ENCODE measurements at regions not wholly inside any gene's neighbourhood (a gene's known extent, or its start where the extent isn't known, plus 50 kb on each side); places are given as distances from the start of the nearest gene placed in this dataset.

DNA sequence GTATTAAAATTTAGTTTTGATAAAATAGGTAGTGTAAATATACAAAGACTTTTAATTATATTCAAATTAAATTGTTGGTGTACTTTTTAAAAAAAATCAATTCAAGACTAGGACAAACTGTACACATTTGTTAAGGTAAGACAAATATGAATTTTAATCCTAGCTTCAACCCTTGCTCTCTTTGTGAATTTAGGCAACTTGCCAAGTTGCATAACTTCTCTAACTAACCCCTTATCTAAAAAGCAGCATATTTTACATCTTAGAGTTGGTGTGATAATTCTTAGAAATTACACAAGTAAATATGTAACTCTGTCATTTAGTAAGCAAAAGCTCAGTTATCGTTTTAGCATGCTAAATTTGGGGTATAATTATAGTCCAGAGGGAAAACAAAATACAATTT is 78.1 kb upstream of the FSTL5 start:
- no TSS peak for BruUV-seq (replicated peaks)
- no peak overlapping the region for H3K4me3 ChIP-seq
- in situ Hi-C loops (cut with MboI) = no loop called here
- H3K4me1 ChIP-seq (ENCODE audit: control insufficient read depth, insufficient read depth, low read length) = no peaks in the 10 kb centered on the region
- H3K36me3 ChIP-seq (ENCODE audit: control insufficient read depth in 2 of 2, insufficient read depth in 2 of 2, low read length in 1 of 2) = no peaks in the 10 kb centered on the region
- no peak for TF ChIP-seq PKNOX1 (IDR thresholded peaks at IDR 0.05)
- TF ChIP-seq, protein P1, sequence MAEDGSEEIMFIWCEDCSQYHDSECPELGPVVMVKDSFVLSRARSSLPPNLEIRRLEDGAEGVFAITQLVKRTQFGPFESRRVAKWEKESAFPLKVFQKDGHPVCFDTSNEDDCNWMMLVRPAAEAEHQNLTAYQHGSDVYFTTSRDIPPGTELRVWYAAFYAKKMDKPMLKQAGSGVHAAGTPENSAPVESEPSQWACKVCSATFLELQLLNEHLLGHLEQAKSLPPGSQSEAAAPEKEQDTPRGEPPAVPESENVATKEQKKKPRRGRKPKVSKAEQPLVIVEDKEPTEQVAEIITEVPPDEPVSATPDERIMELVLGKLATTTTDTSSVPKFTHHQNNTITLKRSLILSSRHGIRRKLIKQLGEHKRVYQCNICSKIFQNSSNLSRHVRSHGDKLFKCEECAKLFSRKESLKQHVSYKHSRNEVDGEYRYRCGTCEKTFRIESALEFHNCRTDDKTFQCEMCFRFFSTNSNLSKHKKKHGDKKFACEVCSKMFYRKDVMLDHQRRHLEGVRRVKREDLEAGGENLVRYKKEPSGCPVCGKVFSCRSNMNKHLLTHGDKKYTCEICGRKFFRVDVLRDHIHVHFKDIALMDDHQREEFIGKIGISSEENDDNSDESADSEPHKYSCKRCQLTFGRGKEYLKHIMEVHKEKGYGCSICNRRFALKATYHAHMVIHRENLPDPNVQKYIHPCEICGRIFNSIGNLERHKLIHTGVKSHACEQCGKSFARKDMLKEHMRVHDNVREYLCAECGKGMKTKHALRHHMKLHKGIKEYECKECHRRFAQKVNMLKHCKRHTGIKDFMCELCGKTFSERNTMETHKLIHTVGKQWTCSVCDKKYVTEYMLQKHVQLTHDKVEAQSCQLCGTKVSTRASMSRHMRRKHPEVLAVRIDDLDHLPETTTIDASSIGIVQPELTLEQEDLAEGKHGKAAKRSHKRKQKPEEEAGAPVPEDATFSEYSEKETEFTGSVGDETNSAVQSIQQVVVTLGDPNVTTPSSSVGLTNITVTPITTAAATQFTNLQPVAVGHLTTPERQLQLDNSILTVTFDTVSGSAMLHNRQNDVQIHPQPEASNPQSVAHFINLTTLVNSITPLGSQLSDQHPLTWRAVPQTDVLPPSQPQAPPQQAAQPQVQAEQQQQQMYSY (CRISPR knock-in tag; IDR thresholded peaks at IDR 0.05) = no peak
- POLR2A ChIA-PET = no interaction called here
- DNase-seq (ENCODE audit: low read depth, low spot score) = no peak
- H2AFZ ChIP-seq (ENCODE audit: control insufficient read depth, low read depth, low read length) = no peak overlapping the region
- H3K9me3 ChIP-seq (replicated peaks; ENCODE audit: control insufficient read depth, insufficient read depth, low read length) = no peaks in the 10 kb centered on the region
- no peak overlapping the region for H3K4me2 ChIP-seq (ENCODE audit: control insufficient read depth, insufficient read depth)
- intact Hi-C loops (cut with micrococcal nuclease; ENCODE audit: unreplicated experiment) = no loop called here
- no peaks in the 10 kb centered on the region for H3K79me2 ChIP-seq (ENCODE audit: control insufficient read depth, insufficient read depth, low read length)
- no peaks in the 10 kb centered on the region for H4K20me1 ChIP-seq (ENCODE audit: control insufficient read depth, insufficient read depth)
- H3K27ac ChIP-seq (ENCODE audit: control insufficient read depth, insufficient read depth) = no peak overlapping the region
- SMC1A ChIA-PET (ENCODE audit: uncharacterized antibody, unreplicated experiment) = no interaction called here
- H3K9ac ChIP-seq (ENCODE audit: control insufficient read depth, insufficient read depth, low read length) = no peak overlapping the region
- CTCF ChIA-PET = no interaction called here
- no peak for ATAC-seq
- 0% methylated on average over 1 of the region's 1 CpG for WGBS (ENCODE audit: insufficient coverage, insufficient replicate concordance, low lambda C conversion rate, missing lambda C conversion rate)
- RAD21 ChIA-PET (ENCODE audit: unreplicated experiment) = no interaction called here
- H3K27me3 ChIP-seq (replicated peaks in 1 of 2; ENCODE audit: control insufficient read depth in 2 of 2, insufficient read depth in 2 of 2, low read length in 1 of 2) = no peaks in the 10 kb centered on the region
- FAIRE-seq = no peak

Data from GM12878 (cell line).